GM19035 (cell line): ENCODE measurements at regions not wholly inside any gene's neighbourhood (a gene's known extent, or its start where the extent isn't known, plus 50 kb on each side); places are given as distances from the start of the nearest gene placed in this dataset.

Experiments used
- ATAC-seq: cut with Tn5 transposase; IDR thresholded peaks from one replicate; pipeline ENCODE4 v1.9.1; 2021; ENCODE audit not compliant: unreplicated experiment

GRCh38 chr2:3000968-3001367, 376.6 kb downstream of the EIPR1 start:
- no peak for ATAC-seq

DNA sequence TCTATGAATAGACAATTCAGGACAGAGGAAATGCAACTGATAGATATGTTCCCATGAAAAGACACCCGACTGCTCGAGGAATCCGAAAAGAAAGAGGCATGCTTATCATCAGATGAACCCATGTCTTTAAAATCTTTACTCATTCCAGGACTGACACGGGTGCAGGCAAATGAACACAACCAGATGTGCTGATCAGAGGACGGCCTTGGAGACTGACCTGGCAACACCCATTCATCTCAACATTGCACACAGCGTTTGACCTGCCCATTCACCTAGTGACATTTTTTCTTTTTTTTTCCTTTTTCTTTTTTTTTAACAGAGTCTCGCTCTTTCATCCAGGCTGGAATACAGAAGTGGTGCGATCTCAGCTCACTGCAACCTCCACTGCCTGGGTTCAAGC, 377.5 kb downstream of the EIPR1 start:
- ATAC-seq: no peak

GRCh38 chr2:2998971-2999370, 378.6 kb downstream of the EIPR1 start:
- no peak for ATAC-seq

DNA sequence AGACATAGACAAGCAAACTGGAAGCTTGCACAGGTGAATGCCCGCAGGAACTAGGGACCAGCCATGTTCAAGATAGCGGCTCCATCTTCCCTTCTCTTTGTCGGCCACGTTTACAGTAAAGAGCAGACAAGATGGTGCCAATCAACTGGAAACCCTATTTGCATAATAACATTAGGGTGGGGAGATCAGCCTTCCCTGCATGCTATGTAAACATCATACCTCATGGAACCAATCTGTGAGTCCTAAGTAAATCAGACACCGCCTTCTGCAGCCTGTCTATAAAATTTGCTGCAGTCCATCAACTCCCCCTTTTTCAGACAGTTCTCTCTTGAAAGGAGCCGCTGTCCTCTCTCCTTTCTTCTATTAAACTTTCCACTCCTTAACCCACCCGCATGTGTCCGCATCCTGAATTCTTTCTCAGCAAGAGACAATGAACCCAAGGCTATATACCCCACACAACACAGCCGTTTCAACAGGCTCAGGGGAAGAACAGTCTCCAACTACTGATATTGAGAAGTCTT, 384.4 kb downstream of the EIPR1 start:
- no peak for ATAC-seq

GRCh38 chr2:2992634-2993033, 385.0 kb downstream of the EIPR1 start:
- no peak for ATAC-seq

GRCh38 chr2:2985020-2985419, 392.6 kb downstream of the EIPR1 start:
- ATAC-seq: no peak

DNA sequence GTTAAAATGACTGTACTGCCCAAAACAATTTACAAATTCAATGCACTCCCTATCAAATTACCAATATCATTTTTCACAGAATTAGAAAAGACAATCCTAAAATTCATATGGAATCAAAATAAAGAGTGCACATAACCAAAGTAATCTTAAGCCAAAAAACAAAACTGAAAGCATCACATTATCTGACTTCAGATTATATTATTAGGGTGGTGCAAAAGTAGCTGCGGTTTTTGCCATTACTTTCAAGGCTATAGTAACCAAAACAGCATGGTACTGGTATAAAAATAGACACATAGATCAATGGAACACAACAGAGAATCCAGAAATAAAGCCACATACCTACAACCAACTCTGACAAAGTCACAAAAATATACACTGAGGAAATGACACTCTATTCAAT, 396.6 kb downstream of the EIPR1 start:
- ATAC-seq: no peak

GRCh38 chr2:2974982-2975381, 402.6 kb downstream of the EIPR1 start:
- ATAC-seq: no peak

GRCh38 chr2:2960441-2961133, 417.0 kb downstream of the EIPR1 start:
- no peak for ATAC-seq

GRCh38 chr2:2950403-2950952, 427.1 kb downstream of the EIPR1 start:
- no peak for ATAC-seq

DNA sequence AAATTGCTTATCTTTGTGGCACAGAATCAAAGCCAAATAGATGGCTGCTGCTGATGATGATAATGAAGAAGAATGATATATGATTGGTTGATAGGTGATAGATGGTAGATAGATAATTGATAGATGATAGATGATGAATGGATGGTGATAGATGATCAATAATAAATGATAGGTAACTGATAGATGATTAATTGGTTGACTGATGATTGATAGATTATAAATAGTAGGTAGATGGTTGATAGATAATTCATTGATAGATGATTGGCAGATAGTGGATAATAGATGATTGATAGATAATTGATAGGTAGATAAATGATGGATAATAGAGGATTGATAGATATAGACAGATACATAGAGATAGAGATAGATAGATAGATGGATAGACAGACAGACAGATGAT, 430.2 kb downstream of the EIPR1 start:
- ATAC-seq: no peak

GRCh38 chr2:2942906-2943305, 434.7 kb downstream of the EIPR1 start:
- ATAC-seq: no peak

DNA sequence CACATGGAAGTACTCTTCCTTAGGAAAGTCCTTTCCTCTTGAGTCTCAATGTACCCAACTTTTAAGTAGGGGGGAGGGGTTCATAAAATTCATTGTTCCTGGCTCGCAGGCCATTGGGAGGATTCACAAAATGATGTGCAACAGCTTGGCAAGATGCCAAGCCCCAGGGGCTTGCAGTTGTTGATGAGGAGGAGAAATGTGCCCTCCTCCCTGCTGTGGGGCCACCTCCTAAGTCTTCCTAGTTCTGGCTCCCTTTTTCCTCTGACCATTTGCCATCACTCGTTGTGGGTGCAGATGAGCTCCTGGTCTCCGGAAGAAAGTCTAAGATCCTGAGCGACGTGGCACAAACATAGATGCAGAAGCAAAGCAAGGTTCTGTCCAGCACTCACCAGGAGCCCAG, 435.4 kb downstream of the EIPR1 start:
- no peak for ATAC-seq

- no peak for ATAC-seq
These were observed 436.4 kb downstream of the EIPR1 start for GRCh38 chr2:2941205-2941604.

DNA sequence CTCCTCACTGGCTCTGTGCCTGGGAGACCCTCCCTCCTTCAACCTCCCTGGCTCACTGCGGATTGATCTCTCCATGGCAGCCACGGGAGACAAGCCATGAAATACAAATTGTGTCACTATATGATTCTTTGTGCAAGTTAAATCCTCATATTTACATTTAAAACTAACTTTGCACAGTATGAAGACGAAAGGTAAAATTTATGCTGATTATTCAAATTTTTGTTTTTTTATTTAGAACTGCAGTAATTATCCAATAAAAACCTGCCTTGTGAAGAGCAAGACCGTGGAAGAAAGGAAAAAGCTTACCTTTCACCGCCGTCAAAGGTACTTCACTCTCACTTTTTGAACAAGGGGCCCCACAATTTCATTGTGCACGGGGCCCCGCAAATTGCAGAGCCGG, 436.9 kb downstream of the EIPR1 start:
- no peak for ATAC-seq

DNA sequence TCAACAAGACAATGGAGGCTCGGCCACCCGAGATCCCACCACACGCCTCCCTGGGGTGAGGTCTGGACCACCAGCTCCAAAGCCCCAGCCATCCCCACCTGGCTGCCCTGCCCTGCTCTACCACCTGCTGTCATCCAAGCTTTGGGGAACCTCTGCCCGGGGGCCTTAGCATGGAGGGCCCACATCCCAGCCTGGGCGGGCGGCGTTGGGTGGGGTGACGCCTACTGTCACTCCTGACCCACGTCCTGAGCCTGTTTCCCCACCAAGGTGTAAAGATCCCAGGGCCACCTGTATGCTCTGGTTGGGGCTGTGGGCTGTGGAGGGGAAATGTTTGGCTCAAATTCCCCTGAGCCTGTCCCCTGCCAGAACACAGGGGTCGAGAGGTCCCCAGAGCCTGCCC, 437.6 kb downstream of the EIPR1 start:
- ATAC-seq: no peak

DNA sequence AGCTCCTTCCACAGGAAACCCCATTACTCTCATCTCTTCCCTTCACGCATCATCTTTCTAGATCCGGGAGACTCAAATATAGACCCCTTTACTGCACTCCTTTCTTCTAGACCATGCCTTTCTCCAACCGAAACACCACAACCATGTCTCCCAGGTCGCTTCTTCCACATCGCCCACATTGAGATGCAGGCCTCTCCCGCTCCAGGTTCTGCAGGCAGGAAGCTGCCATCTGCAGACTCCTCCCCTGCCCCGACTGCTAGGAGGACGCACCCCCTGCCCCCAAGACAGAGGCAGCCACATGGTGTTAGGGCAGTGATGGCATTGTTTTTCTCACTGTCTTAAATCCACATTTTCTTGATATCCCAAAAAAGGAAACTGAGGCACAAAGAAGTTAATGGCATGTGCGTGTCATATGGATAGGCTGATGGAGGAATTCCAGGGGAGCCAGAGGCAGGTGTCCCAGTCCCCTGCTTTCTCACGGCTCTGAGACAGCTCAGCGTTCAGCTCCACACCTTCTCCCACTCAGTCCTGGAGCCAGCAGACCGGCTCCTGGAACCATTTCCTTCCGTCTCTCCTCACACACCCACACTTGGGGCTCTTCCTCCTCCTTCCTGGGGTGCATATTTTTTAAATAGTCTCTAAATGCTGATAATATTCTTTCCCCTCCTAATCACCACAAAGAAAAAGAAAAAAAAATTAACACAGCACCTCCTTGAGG, 438.4 kb downstream of the EIPR1 start:
- no peak for ATAC-seq

- no peak for ATAC-seq
These were observed 439.1 kb downstream of the EIPR1 start for GRCh38 chr2:2938481-2938880.

GRCh38 chr2:2935445-2936149, 442.0 kb downstream of the EIPR1 start:
- ATAC-seq: no peak

GRCh38 chr2:2933426-2933825, 444.2 kb downstream of the EIPR1 start:
- no peak for ATAC-seq

GRCh38 chr2:2932692-2933305, 444.8 kb downstream of the EIPR1 start:
- ATAC-seq: no peak
